ENCODE measurements at regions not wholly inside any gene's neighbourhood (a gene's known extent, or its start where the extent isn't known, plus 50 kb on each side); places are given as distances from the start of the nearest gene placed in this dataset.

GRCh38 chr2:239695728-239696240, 295.0 kb upstream of the HDAC4 start:
- dilution Hi-C loops (cut with MboI; ENCODE audit: extremely low pct_ligation_motif_present, low sequenced_read_pairs), result no loop called here
- no peaks in the 10 kb centered on the region for H3K4me1 ChIP-seq (ENCODE audit: control insufficient read depth, extremely low read depth, insufficient read depth, low read length)
- H3K9me3 ChIP-seq (ENCODE audit: control insufficient read depth, low read depth, low read length), result no peaks in the 10 kb centered on the region
- H3K4me2 ChIP-seq (ENCODE audit: control insufficient read depth, extremely low read depth, insufficient read depth, low read depth, low read length), result no peak overlapping the region
- no peak overlapping the region for H3K9ac ChIP-seq (ENCODE audit: control insufficient read depth, extremely low read depth, insufficient read depth, low read length)
- TF ChIP-seq CTCF (optimal IDR thresholded peaks at IDR 0.05 in 1 of 3, IDR thresholded peaks at IDR 0.05 in 1 of 3, conservative IDR thresholded peaks at IDR 0.05 in 1 of 3; ENCODE audit: extremely low read depth in 1 of 3, insufficient read depth in 2 of 3, low read length in 3 of 3) (no peak), EZH2 (IDR thresholded peaks at IDR 0.05; ENCODE audit: low read length) (no peak)
- H3K79me2 ChIP-seq (ENCODE audit: control insufficient read depth, insufficient read depth, low read length), result no peaks in the 10 kb centered on the region
- no peak for DNase-seq (ENCODE audit: low read depth, low spot score)
- peaks cover 5% of the 10 kb centered on the region for H3K27me3 ChIP-seq (ENCODE audit: control insufficient read depth, extremely low read depth, insufficient read depth, low read length)
- H3K36me3 ChIP-seq (ENCODE audit: control insufficient read depth in 2 of 2, extremely low read depth in 1 of 2, insufficient read depth in 2 of 2, low read length in 2 of 2), result no peaks in the 10 kb centered on the region
- H2AFZ ChIP-seq (ENCODE audit: control insufficient read depth, low read length), result no peak overlapping the region
- FAIRE-seq, result no peak
- no peak overlapping the region for H3K4me3 ChIP-seq (ENCODE audit: control insufficient read depth in 2 of 3, extremely low read depth in 1 of 3, insufficient read depth in 2 of 3, low read depth in 1 of 3, low read length in 3 of 3)
- no peaks in the 10 kb centered on the region for H4K20me1 ChIP-seq (ENCODE audit: control insufficient read depth, extremely low read depth, insufficient read depth, low read length)
- H3K9me1 ChIP-seq (ENCODE audit: control insufficient read depth, extremely low read depth, insufficient read depth, low read length), result no peaks in the 10 kb centered on the region
- H3K27ac ChIP-seq (ENCODE audit: control insufficient read depth, insufficient read depth, low read length), result no peak overlapping the region

GRCh38 chr2:239695106-239695727, 294.4 kb upstream of the HDAC4 start:
- H2AFZ ChIP-seq (ENCODE audit: control insufficient read depth, low read length), result no peak overlapping the region
- no peaks in the 10 kb centered on the region for H3K9me1 ChIP-seq (ENCODE audit: control insufficient read depth, extremely low read depth, insufficient read depth, low read length)
- H3K27ac ChIP-seq (ENCODE audit: control insufficient read depth, insufficient read depth, low read length), result no peak overlapping the region
- H3K4me3 ChIP-seq (ENCODE audit: control insufficient read depth in 2 of 3, extremely low read depth in 1 of 3, insufficient read depth in 2 of 3, low read depth in 1 of 3, low read length in 3 of 3), result no peak overlapping the region
- no peak overlapping the region for H3K4me2 ChIP-seq (ENCODE audit: control insufficient read depth, extremely low read depth, insufficient read depth, low read depth, low read length)
- H3K79me2 ChIP-seq (ENCODE audit: control insufficient read depth, insufficient read depth, low read length), result no peaks in the 10 kb centered on the region
- no peaks in the 10 kb centered on the region for H4K20me1 ChIP-seq (ENCODE audit: control insufficient read depth, extremely low read depth, insufficient read depth, low read length)
- dilution Hi-C loops (cut with MboI; ENCODE audit: extremely low pct_ligation_motif_present, low sequenced_read_pairs), result no loop called here
- FAIRE-seq (no peak), DNase-seq (ENCODE audit: low read depth, low spot score) (no peak)
- H3K9me3 ChIP-seq (ENCODE audit: control insufficient read depth, low read depth, low read length), result no peaks in the 10 kb centered on the region
- H3K4me1 ChIP-seq (ENCODE audit: control insufficient read depth, extremely low read depth, insufficient read depth, low read length), result no peaks in the 10 kb centered on the region
- no peak overlapping the region for H3K9ac ChIP-seq (ENCODE audit: control insufficient read depth, extremely low read depth, insufficient read depth, low read length)
- TF ChIP-seq CTCF (optimal IDR thresholded peaks at IDR 0.05 in 1 of 3, IDR thresholded peaks at IDR 0.05 in 1 of 3, conservative IDR thresholded peaks at IDR 0.05 in 1 of 3; ENCODE audit: extremely low read depth in 1 of 3, insufficient read depth in 2 of 3, low read length in 3 of 3) (no peak), EZH2 (IDR thresholded peaks at IDR 0.05; ENCODE audit: low read length) (no peak)
- no peaks in the 10 kb centered on the region for H3K36me3 ChIP-seq (ENCODE audit: control insufficient read depth in 2 of 2, extremely low read depth in 1 of 2, insufficient read depth in 2 of 2, low read length in 2 of 2)
- H3K27me3 ChIP-seq (ENCODE audit: control insufficient read depth, extremely low read depth, insufficient read depth, low read length), result peaks cover 5% of the 10 kb centered on the region

Measured in keratinocyte (primary cell).